ENCODE measurements at regions not wholly inside any gene's neighbourhood (a gene's known extent, or its start where the extent isn't known, plus 50 kb on each side); places are given as distances from the start of the nearest gene placed in this dataset.

- peaks cover 25% of the 10 kb centered on the region for H3K4me1 Mint-ChIP-seq
- H3K27me3 Mint-ChIP-seq (ENCODE audit: low read depth): peaks cover 3% of the 10 kb centered on the region
- H3K9me3 Mint-ChIP-seq: no peaks in the 10 kb centered on the region
- TF ChIP-seq CTCF (conservative IDR thresholded peaks at IDR 0.05): no peak
- H3K27ac Mint-ChIP-seq (ENCODE audit: unreplicated experiment): no peak overlapping the region
- no peaks in the 10 kb centered on the region for H3K36me3 Mint-ChIP-seq (ENCODE audit: low read depth)
- no peak overlapping the region for H3K4me3 Mint-ChIP-seq
- DNase-seq (ENCODE audit: low read depth, low spot score): no peak
Measured at GRCh38 chr13:22449251-22449650, 731.5 kb upstream of the SGCG start.

- peak; percentile 50 for DNase-seq (ENCODE audit: low read depth, low spot score)
- peak overlapping the region; percentile 5 for H3K27ac Mint-ChIP-seq (ENCODE audit: unreplicated experiment)
- peaks cover 3% of the 10 kb centered on the region for H3K27me3 Mint-ChIP-seq (ENCODE audit: low read depth)
- H3K4me1 Mint-ChIP-seq: peaks cover 33% of the 10 kb centered on the region
- TF ChIP-seq CTCF (conservative IDR thresholded peaks at IDR 0.05): no peak
- H3K9me3 Mint-ChIP-seq: no peaks in the 10 kb centered on the region
- peak overlapping the region; percentile 10 for H3K4me3 Mint-ChIP-seq
- no peaks in the 10 kb centered on the region for H3K36me3 Mint-ChIP-seq (ENCODE audit: low read depth)
Measured at GRCh38 chr13:22451327-22451741, 729.4 kb upstream of the SGCG start.

- TF ChIP-seq CTCF (conservative IDR thresholded peaks at IDR 0.05): no peak
- no peaks in the 10 kb centered on the region for H3K36me3 Mint-ChIP-seq (ENCODE audit: low read depth)
- H3K9me3 Mint-ChIP-seq: no peaks in the 10 kb centered on the region
- no peak overlapping the region for H3K27ac Mint-ChIP-seq (ENCODE audit: unreplicated experiment)
- peaks cover 29% of the 10 kb centered on the region for H3K4me1 Mint-ChIP-seq
- DNase-seq (ENCODE audit: low read depth, low spot score): no peak
- no peaks in the 10 kb centered on the region for H3K27me3 Mint-ChIP-seq (ENCODE audit: low read depth)
- H3K4me3 Mint-ChIP-seq: no peak overlapping the region
Measured at GRCh38 chr13:22454586-22454985, 726.2 kb upstream of the SGCG start.

- Mint-ChIP-seq H3K4me3 (no peak overlapping the region), H3K27me3 (ENCODE audit: low read depth) (no peaks in the 10 kb centered on the region)
Measured at GRCh38 chr13:22455036-22455435, 725.7 kb upstream of the SGCG start.

GRCh38 chr13:22461854-22462490, 718.8 kb upstream of the SGCG start:
- no peak overlapping the region for H3K27ac Mint-ChIP-seq (ENCODE audit: unreplicated experiment)
- TF ChIP-seq CTCF (conservative IDR thresholded peaks at IDR 0.05): no peak
- H3K4me1 Mint-ChIP-seq: no peaks in the 10 kb centered on the region
- no peak for DNase-seq (ENCODE audit: low read depth, low spot score)
- no peaks in the 10 kb centered on the region for H3K9me3 Mint-ChIP-seq
- H3K4me3 Mint-ChIP-seq: no peak overlapping the region
- H3K36me3 Mint-ChIP-seq (ENCODE audit: low read depth): no peaks in the 10 kb centered on the region
- H3K27me3 Mint-ChIP-seq (ENCODE audit: low read depth): no peaks in the 10 kb centered on the region

More at GRCh38 chr13:22455036-22455435, 725.7 kb upstream of the SGCG start:
- TF ChIP-seq CTCF (conservative IDR thresholded peaks at IDR 0.05): no peak
- Mint-ChIP-seq H3K36me3 (ENCODE audit: low read depth) (no peaks in the 10 kb centered on the region), H3K27ac (ENCODE audit: unreplicated experiment) (no peak overlapping the region), H3K4me1 (peaks cover 29% of the 10 kb centered on the region), H3K9me3 (no peaks in the 10 kb centered on the region)
- no peak for DNase-seq (ENCODE audit: low read depth, low spot score)
